ENCODE measurements at regions not wholly inside any gene's neighbourhood (a gene's known extent, or its start where the extent isn't known, plus 50 kb on each side); places are given as distances from the start of the nearest gene placed in this dataset.
A peak's percentile ranks its signal among the peaks of the same experiment; 100 is the strongest.

DNA sequence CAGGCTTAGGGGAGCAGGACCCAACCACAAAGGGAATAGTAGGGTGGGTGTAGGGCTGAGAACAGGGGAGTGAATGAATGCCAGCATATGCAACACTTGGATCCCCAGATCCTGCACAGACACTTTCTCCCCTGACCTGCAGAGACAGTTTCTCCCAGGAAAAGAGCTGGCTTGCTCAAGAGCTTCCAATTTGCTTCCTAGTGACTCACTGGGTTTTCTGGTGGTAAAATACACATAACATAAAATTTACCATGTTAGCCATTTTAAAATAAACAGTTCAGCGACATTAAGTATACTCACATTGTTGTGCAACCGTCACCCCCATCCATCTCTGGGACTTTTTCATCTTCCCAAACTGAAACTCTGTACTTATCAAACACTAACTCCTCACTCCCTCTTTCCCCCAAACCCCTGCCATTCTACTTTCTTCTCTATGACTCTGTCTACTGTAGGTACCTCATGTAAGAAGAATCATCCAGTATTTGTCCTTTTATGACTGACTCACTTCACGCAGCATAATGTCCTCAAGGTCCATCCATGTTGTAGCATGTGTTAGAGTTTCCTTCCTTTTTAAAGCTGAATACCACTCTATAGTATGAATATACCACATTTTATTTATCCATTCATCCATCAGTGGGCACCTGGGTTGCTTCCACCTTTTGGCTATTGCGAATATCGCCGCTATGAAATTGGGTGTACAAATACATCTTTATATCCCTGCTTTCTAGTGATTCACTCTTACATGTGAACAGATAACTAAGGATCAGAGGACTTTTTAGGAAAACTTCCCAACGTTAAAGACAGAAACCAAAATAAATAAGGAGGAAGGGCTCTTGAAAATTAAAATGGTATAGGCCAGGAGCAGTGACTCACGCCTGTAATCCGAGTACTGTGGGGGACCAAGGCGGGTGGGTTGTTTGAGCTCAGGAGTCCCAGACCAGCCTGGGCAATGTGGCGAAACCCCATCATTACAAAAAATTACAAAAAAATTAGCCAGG, 95.6 kb upstream of the TJP1 start:
- DNase-seq, result peak; percentile 38

DNA sequence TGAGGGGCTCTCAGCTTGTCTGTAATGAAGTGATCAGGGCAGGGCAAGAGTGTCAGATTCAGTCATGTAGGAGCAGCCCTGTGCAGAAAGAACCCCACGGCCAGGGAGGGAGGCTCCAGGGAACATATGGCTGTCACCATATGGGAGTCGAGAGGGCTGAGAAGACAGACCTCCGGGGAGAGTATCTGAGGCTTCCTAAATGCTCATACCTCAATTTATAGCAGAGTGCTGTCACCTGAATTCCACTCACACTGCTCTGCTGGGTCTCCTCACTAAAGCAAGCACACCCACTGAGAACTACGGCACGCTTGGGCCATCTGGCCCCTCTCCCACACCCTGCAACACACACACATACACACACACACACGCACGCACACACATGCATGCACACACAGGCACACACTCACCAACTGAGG, 92.3 kb upstream of the TJP1 start:
- no peak for DNase-seq

DNA sequence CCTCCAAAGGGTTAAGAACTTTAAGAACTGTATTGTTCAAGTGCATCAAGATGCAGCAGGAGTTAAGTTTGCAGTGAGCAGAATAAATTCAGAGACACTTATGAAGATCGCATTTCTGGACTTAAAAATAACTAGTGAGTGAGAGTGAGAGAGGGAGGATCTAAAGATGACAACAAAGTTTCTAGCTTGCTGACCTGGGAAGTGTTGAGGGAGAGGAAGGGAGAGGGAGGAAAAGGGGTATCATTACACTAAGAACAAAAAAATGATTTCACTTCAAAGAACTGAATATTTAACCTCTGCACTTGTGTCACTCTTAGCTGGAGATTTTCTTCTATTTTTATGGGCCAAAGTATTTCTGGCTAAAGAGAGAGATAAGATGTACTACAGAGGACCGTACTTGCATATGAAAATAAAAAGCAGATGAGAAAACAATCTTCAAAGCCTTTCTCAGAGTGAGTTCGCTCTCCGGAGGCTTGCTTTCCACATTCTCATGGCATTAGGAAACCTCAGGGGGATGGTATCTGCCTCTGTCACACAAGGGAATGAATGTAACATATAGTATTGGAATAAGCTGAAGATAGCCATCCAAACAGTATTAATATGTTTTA, 91.4 kb upstream of the TJP1 start:
- DNase-seq, result peak; percentile 79

GRCh38 chr15:29911705-29912104, 89.4 kb upstream of the TJP1 start:
- DNase-seq, result no peak

GRCh38 chr15:29910068-29910467, 87.8 kb upstream of the TJP1 start:
- DNase-seq, result no peak

DNA sequence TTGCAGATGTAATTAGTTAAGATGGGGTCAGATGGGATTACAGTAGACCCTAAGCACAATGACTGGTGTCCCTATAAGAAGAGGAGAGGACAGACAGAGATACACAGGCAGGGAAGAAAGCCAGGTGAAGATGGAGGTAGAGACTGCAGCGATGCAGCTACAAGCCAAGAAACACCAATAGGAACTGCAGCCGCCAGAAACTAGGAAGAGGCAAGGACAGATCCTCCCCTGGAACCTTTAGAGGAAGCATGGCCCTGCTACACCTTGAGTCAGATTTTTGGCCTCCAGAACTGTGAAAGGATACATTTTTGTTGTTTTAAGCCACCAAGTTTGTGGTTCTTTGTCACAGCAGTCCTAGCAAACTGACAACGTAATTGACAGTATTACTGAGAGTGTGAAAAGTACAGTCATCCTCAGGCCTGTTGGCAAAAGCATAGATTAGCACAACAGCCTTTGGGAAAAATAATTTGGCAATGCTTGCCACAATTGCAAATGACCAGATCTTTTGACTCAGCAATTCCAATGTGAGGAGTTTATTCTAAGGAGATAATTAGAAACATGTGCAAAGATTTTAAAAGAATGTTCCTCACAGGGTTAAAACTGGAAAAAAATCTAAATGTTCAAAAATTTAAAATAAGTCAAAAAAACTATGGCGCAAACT, 82.6 kb upstream of the TJP1 start:
- DNase-seq, result peak; percentile 87

GRCh38 chr15:29903785-29904464, 81.7 kb upstream of the TJP1 start:
- DNase-seq, result no peak

DNA sequence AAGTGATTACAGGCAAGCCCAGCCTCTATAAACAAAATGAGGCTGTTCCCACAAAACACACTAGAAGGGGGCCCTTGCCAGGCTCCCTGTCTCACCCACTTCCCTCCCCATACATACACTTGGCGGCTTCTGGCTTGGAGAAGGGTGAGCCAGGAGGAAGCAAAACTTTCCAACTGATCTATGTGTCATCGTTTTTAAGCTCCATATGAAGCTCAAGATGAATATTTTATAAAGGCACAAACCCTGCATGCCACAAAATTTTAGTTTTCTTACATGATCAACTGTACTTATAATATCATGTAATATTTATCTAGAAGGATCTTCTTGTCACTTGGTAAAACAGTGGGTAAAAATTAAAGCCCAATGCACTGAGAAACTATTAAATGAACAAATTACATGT, 80.8 kb upstream of the TJP1 start:
- no peak for DNase-seq

GRCh38 chr15:29900237-29901189, 78.2 kb upstream of the TJP1 start:
- DNase-seq, result no peak

DNA sequence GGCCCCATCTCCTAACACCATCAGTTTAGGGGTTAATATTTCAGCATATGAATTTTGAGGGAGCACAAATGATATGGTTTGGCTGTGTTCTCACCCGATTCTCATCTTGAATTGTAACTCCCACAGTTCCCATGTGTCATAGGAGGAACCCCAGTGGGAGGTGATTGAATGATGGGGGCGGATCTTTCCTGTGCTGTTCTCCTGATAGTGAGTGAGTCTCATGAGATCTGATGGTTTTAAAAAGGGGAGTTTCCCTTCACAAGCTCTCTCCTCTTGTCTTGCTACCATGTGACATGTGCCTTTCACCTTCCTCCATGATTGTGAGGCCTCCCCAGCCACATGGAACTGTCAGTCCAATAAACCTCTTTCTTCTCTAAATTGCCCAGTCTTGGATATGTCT, 73.8 kb upstream of the TJP1 start:
- no peak for DNase-seq

- no peak for DNase-seq
Observed at GRCh38 chr15:29891096-29891457, 68.8 kb upstream of the TJP1 start.

DNA sequence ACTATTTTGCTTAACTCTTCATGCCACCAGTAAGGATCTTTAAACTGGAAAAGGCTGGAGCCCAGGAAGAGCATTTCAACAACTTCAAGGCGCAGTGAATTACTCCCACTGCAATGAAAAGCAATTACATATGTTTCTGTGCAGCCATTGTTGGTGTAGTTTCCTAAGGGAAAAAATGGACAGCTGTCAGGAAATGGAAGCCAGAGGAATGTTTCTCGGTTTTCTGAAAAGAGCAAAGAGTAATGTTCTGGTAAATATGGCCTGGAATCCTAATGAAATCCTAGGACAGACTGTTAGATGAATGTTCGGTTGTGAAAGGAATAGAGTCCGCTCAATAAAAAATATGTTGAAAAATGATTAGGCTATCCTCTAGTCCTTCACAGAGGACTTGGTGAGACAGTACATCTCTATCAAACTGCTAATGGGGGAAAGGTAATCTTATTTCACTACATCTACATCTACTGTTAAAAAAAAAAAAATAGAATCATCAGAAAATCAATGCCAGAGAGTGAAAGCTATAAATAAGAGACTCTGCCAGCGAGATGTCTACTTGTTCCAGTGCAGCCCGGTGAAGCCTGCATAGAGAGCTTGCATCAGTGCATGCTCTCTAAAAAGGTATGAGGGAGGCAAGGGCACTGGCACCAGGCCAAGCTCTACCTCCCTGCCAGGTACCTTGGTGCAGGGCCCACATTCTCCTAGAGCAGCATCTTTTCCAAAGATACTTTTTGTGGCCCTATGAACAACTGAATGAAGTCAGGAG, 68.2 kb upstream of the TJP1 start:
- peak; percentile 7 for DNase-seq

GRCh38 chr15:29889542-29890329, 67.5 kb upstream of the TJP1 start:
- DNase-seq, result peak; percentile 22

DNA sequence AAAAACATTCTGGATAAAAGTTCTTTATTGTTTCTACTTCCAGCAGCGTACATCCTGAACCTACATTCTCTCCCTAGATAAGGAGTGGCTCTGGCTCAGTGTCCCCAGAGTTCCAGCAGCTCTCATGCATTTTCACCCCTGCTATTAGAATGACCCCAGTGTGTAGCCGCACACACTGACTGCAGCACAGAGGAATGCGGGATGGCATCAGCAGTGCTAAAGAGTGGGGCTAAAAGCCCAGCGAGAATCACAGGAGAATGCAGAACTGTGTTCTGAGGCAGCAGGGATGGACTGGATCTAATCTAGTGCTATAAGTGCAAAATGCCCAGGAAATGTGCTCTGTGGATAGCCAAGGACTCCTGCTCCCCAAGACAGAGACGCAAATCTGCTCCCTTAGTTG, 66.4 kb upstream of the TJP1 start:
- peak; percentile 57 for DNase-seq

GRCh38 chr15:29887721-29888120, 65.5 kb upstream of the TJP1 start:
- peak; percentile 32 for DNase-seq

DNA sequence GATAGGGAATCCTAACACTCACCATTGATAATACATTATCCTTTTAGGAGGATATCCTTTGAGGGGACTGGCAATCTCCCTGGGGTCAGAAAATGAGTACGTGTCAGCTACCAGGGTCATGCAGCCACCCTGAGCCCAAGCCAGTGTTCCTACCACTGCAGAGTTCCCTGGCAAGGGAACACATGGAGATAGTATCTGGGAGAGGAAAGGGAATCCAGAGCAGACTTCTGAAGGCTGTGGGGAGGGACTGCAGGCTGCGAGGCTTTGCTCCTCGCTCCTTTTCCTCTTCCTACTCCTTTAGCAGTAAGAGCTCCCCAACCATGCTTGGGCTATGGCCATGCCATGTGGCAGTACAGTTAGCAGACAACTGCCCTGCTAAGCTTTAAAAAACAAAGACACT, 62.9 kb upstream of the TJP1 start:
- no peak for DNase-seq

DNA sequence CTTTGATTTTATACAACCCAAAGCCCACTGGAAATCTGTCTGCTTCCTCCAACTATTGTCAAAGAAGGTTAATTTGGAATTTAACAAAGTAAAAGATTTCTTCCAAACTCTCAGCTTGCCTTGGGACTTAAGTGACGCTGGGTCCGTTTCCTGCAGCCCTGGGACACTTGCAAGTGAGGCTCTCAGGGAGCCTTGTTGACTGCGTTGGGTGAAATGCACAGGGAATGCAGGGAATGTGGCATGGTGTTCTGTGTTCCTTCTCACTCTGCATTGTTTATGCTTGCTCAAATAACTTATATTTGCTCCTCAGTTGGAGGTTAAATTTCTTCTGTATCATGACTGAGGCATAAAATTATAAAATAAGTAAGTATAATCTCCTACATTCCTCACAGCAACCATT, 60.9 kb upstream of the TJP1 start:
- DNase-seq, result peak; percentile 16

DNA sequence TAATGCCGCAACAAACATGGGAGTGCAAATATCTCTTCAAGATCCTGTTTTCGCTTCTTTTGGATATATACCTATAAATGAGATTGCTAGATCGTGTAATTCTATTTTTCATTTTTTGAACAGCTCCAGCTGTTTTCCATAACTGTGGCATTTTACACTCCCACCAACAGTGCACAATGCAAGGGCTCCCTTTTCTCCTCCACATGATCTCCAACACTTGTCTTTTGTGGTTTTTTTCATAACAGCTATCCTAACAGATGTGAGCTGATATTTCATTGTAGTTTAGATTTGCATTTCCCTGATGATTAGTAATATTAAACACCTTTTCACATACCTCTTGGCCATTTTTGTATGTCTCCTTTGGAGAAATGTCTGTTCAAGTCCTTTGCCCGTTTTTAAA, 58.6 kb upstream of the TJP1 start:
- no peak for DNase-seq

- no peak for DNase-seq
Observed at GRCh38 chr15:29880341-29880740, 58.1 kb upstream of the TJP1 start.

DNA sequence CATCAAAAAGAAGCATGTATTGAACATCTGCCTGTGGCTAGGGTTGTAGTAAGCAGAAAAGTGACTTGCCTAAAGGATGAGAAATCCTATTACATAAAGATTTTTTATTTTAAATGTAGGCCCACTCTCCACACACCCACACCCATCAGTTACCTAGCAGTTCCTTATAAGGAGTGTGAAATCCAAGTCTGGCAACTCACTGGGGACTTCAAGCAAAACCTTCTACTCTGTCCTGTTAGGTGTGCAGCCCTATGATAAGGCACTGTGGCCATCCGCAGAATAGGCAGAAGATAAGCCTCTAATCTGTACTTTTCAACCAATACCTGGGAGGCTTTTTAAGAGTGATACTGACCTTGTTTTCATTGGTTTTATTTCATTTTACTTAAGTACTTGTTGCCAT, 52.7 kb upstream of the TJP1 start:
- DNase-seq, result no peak
